ENCODE measurements at regions not wholly inside any gene's neighbourhood (a gene's known extent, or its start where the extent isn't known, plus 50 kb on each side); places are given as distances from the start of the nearest gene placed in this dataset.

DNA sequence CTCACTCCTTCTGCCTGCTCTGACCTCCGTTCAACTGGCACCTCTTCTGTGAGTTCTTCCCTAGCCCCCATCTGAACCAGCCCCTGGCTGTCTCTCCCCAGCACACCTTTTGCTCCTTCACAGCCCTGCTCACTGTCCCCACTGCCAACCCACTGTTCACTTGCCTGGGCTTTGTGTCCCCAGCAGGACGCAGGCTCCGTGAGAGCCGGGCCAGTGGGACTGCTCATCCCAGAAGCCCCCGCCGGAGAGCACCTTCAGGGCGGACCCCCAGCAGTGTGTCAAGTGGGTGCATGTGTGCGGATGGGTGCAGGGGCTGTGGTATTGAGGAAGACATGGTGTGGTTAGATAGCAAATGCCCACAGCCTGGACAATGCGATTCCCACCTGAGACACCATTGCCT, 148.4 kb upstream of the RNF32 start:
- TF ChIP-seq TAF1 (IDR thresholded peaks at IDR 0.05; ENCODE audit: borderline replicate concordance, low read depth, low read length) (no peak), POLR2AphosphoS5 (IDR thresholded peaks at IDR 0.05; ENCODE audit: low read depth, low read length) (no peak), POLR2A (IDR thresholded peaks at IDR 0.05; ENCODE audit: low read depth, low read length) (no peak)
- DNase-seq (ENCODE audit: insufficient read length) (no peak), FAIRE-seq (no peak)

GRCh38 chr7:156491435-156491834, 149.1 kb upstream of the RNF32 start:
- DNase-seq (ENCODE audit: insufficient read length) (no peak), FAIRE-seq (no peak)
- TF ChIP-seq POLR2A (IDR thresholded peaks at IDR 0.05; ENCODE audit: low read depth, low read length) (no peak), POLR2AphosphoS5 (IDR thresholded peaks at IDR 0.05; ENCODE audit: low read depth, low read length) (no peak)

GRCh38 chr7:156490021-156490800, 150.4 kb upstream of the RNF32 start:
- no peak for DNase-seq (ENCODE audit: insufficient read length)
- no peak for TF ChIP-seq POLR2A (IDR thresholded peaks at IDR 0.05; ENCODE audit: low read depth, low read length)
- TF ChIP-seq POLR2AphosphoS5 (IDR thresholded peaks at IDR 0.05; ENCODE audit: low read depth, low read length): no peak
- TF ChIP-seq TAF1 (IDR thresholded peaks at IDR 0.05; ENCODE audit: borderline replicate concordance, low read depth, low read length): no peak
- FAIRE-seq: no peak

DNA sequence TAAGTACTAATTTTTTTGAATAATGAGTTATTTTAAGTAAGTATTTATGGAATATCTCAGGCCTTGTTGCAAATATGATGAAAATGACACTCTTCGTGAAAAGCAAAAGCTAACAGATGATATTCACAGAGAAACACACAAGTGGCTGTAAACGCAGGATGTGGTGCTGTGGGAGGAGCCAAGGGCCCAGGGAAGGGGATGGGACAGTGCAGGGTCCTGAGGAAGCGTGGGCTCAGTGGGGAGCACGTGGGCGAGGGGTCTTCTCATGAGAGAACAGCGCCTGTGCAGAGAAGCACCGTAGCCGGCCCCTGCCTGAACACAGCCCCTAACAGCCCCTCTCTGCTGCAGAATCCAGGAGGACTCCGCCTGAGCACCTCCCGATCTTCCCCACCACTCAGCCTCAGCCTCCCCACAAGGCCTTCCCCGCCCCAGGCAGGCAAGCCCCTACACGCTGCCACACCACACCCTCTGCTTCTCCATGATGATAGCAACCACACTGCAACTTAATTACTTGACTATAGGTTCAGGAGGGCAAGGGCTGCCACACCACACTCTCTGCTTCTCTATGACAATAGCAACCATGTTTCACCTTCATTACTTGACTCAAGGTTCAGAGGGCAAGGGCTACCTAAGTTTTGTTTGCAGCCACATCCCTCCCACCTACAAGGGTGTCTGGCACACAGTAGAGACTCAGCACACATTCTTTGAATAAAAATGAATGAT, 152.6 kb upstream of the RNF32 start:
- DNase-seq (ENCODE audit: insufficient read length) (no peak), FAIRE-seq (no peak)
- TF ChIP-seq POLR2AphosphoS5 (IDR thresholded peaks at IDR 0.05; ENCODE audit: low read depth, low read length) (no peak), POLR2A (IDR thresholded peaks at IDR 0.05; ENCODE audit: low read depth, low read length) (no peak), TAF1 (IDR thresholded peaks at IDR 0.05; ENCODE audit: borderline replicate concordance, low read depth, low read length) (no peak)

GRCh38 chr7:156480671-156481070, 159.9 kb upstream of the RNF32 start:
- FAIRE-seq (no peak), DNase-seq (ENCODE audit: insufficient read length) (no peak)
- TF ChIP-seq POLR2A (IDR thresholded peaks at IDR 0.05; ENCODE audit: low read depth, low read length): no peak
- no peak for TF ChIP-seq POLR2AphosphoS5 (IDR thresholded peaks at IDR 0.05; ENCODE audit: low read depth, low read length)
- TF ChIP-seq TAF1 (IDR thresholded peaks at IDR 0.05; ENCODE audit: borderline replicate concordance, low read depth, low read length): no peak

DNA sequence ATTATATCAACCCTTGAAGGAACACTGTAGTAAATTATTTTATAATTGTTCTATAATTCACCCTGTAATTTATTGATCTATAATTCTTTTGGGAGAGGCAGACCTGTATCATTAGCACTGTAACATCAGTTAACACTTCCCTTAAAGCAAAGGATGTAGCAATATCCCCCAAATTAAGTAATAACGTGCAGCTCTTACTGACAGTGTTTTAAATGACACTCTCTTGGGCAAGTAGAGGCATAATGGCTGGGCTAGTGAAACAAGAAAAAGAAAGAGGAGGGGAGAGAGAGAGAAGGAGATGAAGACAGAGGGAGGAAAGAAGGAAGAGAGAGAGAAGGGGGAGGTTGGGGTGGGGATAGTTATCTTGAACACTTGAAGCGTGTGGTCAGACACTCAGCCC, 161.0 kb upstream of the RNF32 start:
- FAIRE-seq: no peak
- no peak for DNase-seq (ENCODE audit: insufficient read length)

DNA sequence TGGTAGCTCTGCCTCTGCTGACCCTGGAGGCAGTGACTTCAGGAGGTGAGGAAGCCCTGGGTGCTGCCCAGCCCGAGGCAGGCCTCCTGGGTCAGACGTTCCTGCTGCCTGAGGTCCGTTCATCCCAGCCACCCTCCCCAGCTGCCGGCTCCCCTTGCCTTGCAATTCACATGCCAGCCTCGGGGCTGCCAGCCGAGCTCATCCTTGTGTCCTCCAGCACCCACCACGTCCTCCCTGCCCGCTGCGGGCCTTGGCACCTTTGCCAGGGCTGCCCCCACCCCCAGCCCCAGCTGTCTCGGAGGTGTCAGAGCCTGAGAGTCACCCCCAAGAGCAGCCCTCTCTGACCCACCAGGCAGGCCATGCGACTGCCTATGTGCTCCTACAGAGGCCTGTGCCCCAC, 162.1 kb upstream of the RNF32 start:
- no peak for FAIRE-seq

More for the DNA sequence above, 161.0 kb upstream of the RNF32 start:
- TF ChIP-seq POLR2A (IDR thresholded peaks at IDR 0.05; ENCODE audit: low read depth, low read length) (no peak), TAF1 (IDR thresholded peaks at IDR 0.05; ENCODE audit: borderline replicate concordance, low read depth, low read length) (no peak), POLR2AphosphoS5 (IDR thresholded peaks at IDR 0.05; ENCODE audit: low read depth, low read length) (no peak)

DNA sequence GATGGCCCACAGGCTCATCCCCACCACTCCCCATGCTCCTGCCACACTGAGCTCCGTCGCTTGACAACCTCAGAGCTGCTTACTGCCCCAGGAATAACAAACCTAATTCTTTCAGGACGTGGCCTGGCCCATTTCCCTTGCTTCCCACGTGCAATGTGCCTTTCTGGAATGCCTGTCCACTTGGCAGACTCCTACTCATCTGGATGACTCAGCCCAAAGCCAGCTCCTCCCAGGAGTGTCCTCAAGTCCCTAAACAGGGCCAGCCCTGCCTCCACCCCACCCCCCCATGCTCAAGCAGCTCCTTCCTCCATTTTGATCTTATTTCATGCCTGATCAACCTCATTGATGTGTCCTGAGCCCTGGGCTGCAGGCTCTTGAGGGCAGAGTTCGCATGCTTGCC, 164.9 kb upstream of the RNF32 start:
- no peak for DNase-seq (ENCODE audit: insufficient read length)
- FAIRE-seq: no peak
- TF ChIP-seq POLR2A (IDR thresholded peaks at IDR 0.05; ENCODE audit: low read depth, low read length) (no peak), POLR2AphosphoS5 (IDR thresholded peaks at IDR 0.05; ENCODE audit: low read depth, low read length) (no peak), TAF1 (IDR thresholded peaks at IDR 0.05; ENCODE audit: borderline replicate concordance, low read depth, low read length) (no peak)

More for the DNA sequence above, 162.1 kb upstream of the RNF32 start:
- no peak for TF ChIP-seq TAF1 (IDR thresholded peaks at IDR 0.05; ENCODE audit: borderline replicate concordance, low read depth, low read length)
- TF ChIP-seq POLR2A (IDR thresholded peaks at IDR 0.05; ENCODE audit: low read depth, low read length): no peak
- no peak for TF ChIP-seq POLR2AphosphoS5 (IDR thresholded peaks at IDR 0.05; ENCODE audit: low read depth, low read length)
- DNase-seq (ENCODE audit: insufficient read length): no peak

DNA sequence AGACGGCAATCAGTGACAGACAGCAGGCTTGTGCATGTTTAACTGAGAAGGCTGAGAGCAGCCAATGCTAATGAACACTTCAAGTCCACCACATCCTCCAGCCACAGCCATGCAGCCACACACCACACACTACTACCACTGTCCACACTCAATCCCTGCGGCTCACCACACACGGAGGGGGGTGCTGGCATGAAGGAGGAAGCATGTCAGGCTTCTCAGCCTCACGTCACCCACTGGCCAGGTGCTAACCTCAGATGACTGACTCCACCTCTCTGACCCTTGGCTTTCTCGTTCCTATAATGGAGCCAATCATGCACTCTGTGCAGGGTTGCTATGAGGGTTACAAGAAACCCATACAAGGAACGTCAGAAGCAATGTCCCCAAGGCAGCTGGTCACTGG, 165.4 kb upstream of the RNF32 start:
- TF ChIP-seq TAF1 (IDR thresholded peaks at IDR 0.05; ENCODE audit: borderline replicate concordance, low read depth, low read length) (no peak), POLR2A (IDR thresholded peaks at IDR 0.05; ENCODE audit: low read depth, low read length) (no peak), POLR2AphosphoS5 (IDR thresholded peaks at IDR 0.05; ENCODE audit: low read depth, low read length) (no peak)
- FAIRE-seq (no peak), DNase-seq (ENCODE audit: insufficient read length) (no peak)

DNA sequence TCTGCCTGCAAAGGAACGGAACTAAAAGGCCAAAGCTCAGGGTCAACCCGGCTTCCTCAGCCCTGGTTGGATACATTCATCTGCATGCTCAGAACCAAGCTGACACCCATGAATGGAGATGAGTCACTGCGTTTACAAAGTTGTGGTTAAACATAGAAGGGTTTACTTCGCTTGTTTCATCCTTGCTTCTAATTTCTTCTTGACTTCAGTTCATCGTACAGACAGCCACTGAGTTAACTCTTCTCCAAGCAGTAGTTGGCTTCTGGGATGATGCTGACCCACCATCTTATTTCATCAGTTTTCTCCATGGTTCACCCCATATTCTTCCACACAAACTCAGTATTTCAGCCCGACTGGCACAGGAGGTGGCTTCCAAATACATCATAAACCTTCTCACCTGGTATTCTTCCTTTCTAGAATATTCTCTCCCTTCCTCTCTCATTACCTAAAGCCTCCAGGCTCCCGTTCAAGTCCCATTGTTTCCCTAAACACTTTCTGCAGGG, 166.3 kb upstream of the RNF32 start:
- DNase-seq (ENCODE audit: insufficient read length) (no peak), FAIRE-seq (no peak)
- no peak for TF ChIP-seq POLR2A (IDR thresholded peaks at IDR 0.05; ENCODE audit: low read depth, low read length)
- no peak for TF ChIP-seq TAF1 (IDR thresholded peaks at IDR 0.05; ENCODE audit: borderline replicate concordance, low read depth, low read length)
- no peak for TF ChIP-seq POLR2AphosphoS5 (IDR thresholded peaks at IDR 0.05; ENCODE audit: low read depth, low read length)

DNA sequence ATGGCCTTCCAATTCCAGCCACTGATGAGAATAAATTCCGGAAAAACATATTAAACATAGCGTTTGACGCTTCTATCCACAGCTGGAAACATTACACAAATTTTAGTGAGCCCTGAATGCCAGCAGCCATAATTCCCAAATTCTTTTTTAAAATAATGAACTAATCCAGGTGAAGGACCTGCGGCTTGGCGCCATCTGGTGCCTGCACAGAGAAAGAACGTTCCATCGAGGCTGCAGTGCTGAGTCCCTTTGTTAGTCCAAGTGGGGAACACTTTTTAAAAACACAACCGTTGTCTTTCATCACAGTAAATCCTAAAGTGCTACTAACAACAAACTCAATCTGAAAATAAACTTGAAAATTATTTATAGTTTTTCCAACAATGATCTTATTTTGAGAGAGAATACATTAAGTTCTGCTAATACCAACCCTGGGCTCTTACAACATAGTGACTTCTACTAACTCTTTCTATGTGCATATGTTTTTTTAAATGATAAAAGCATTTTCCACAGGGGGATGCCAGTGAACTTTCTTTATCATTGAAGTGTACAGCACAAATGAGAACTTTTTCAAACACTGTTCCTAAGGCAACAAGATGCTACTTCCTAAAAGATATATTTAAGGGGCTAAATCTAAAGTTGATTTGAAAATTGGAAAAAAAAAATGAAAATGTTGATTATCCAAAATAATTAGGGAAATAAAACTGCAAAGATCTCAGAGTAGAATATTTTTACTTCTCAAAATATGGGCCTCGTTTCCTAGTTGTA, 166.9 kb upstream of the RNF32 start:
- FAIRE-seq: peak; percentile 69
- no peak for DNase-seq (ENCODE audit: insufficient read length)

More for the DNA sequence above, 166.9 kb upstream of the RNF32 start:
- TF ChIP-seq POLR2AphosphoS5 (IDR thresholded peaks at IDR 0.05; ENCODE audit: low read depth, low read length) (no peak), POLR2A (IDR thresholded peaks at IDR 0.05; ENCODE audit: low read depth, low read length) (no peak), TAF1 (IDR thresholded peaks at IDR 0.05; ENCODE audit: borderline replicate concordance, low read depth, low read length) (no peak)

All from GM12892 (cell line).